Keratinocyte (primary cell): ENCODE measurements at regions not wholly inside any gene's neighbourhood (a gene's known extent, or its start where the extent isn't known, plus 50 kb on each side); places are given as distances from the start of the nearest gene placed in this dataset.

Experiments used
- DNase-seq: peaks from one replicate; pipeline ENCODE4 v3.0.0-alpha.2; 2011; ENCODE audit warnings: low read depth, missing footprints, low spot score
- FAIRE-seq: peaks from 2 replicates; lab custom pipeline; 2011; peaks lifted over from hg19 to GRCh38; lab: Jason Lieb, UNC
- H2AFZ ChIP-seq: 2 replicates; pipeline ENCODE4 v1.6.0; 2012; ENCODE audit warnings: low read length, control low read depth, inconsistent platforms; ENCODE audit not compliant: control insufficient read depth
- H3K27ac ChIP-seq: 2 replicates; pipeline ENCODE4 v1.5.1; 2011; ENCODE audit warnings: low read length; ENCODE audit not compliant: control insufficient read depth, insufficient read depth
- H3K27me3 ChIP-seq: 3 replicates; pipeline ENCODE4 v1.6.0; 2011; ENCODE audit warnings: low read length; ENCODE audit not compliant: control insufficient read depth, insufficient read depth; ENCODE audit errors: extremely low read depth
- H3K36me3 ChIP-seq, 2 experiments: 2 replicates in 1 of 2; 3 replicates in 1 of 2; pipeline ENCODE4 v1.5.1; 2011; ENCODE audit warnings: low read length in 2 of 2, mild to moderate bottlenecking in 1 of 2; ENCODE audit not compliant: control insufficient read depth in 2 of 2, insufficient read depth in 2 of 2; ENCODE audit errors: extremely low read depth in 1 of 2
- H3K4me1 ChIP-seq: 3 replicates; pipeline ENCODE4 v1.5.1; 2011; ENCODE audit warnings: low read length; ENCODE audit not compliant: control insufficient read depth, insufficient read depth; ENCODE audit errors: extremely low read depth
- H3K4me2 ChIP-seq: 3 replicates; pipeline ENCODE4 v1.6.0; 2011; ENCODE audit warnings: low read depth, low read length; ENCODE audit not compliant: control insufficient read depth, insufficient read depth; ENCODE audit errors: extremely low read depth
- H3K4me3 ChIP-seq, 3 experiments: fragments of 200-600 bp in 1 of 3; sonication (generic) in 1 of 3; 2 replicates in 2 of 3; 3 replicates in 1 of 3; pipeline ENCODE4 v1.5.1; 2011 to 2016; ENCODE audit warnings: low read length in 3 of 3, mild to moderate bottlenecking in 3 of 3, control low read depth in 2 of 3, inconsistent platforms in 1 of 3, low read depth in 1 of 3, mixed read lengths in 1 of 3, mixed run types in 1 of 3, moderate library complexity in 1 of 3; ENCODE audit not compliant: control insufficient read depth in 2 of 3, insufficient read depth in 2 of 3; ENCODE audit errors: extremely low read depth in 1 of 3
- H3K79me2 ChIP-seq: 2 replicates; pipeline ENCODE4 v1.6.0; 2012; ENCODE audit warnings: low read length; ENCODE audit not compliant: control insufficient read depth, insufficient read depth
- H3K9ac ChIP-seq: 3 replicates; pipeline ENCODE4 v1.6.0; 2011; ENCODE audit warnings: low read length; ENCODE audit not compliant: control insufficient read depth, insufficient read depth; ENCODE audit errors: extremely low read depth
- H3K9me1 ChIP-seq: 3 replicates; pipeline ENCODE4 v1.6.0; 2011; ENCODE audit warnings: low read length; ENCODE audit not compliant: control insufficient read depth, insufficient read depth; ENCODE audit errors: extremely low read depth
- H3K9me3 ChIP-seq: 2 replicates; pipeline ENCODE4 v1.5.1; 2012; ENCODE audit warnings: low read depth, low read length; ENCODE audit not compliant: control insufficient read depth
- H4K20me1 ChIP-seq: 3 replicates; pipeline ENCODE4 v1.6.0; 2011; ENCODE audit warnings: low read length; ENCODE audit not compliant: control insufficient read depth, insufficient read depth; ENCODE audit errors: extremely low read depth
- EZH2 ChIP-seq: IDR thresholded peaks from one replicate; pipeline ENCODE4 v1.6.1; 2012; ENCODE audit warnings: inconsistent platforms, mild to moderate bottlenecking, low read length, moderate library complexity
- dilution Hi-C: fragments of 300-500 bp; cut with MboI; formaldehyde crosslinking; loops from one replicate; pipeline ENCODE4 v1.7.0; 2020; ENCODE audit warnings: low sequenced_read_pairs; ENCODE audit not compliant: extremely low pct_ligation_motif_present
- TF ChIP-seq, protein P1 (sequence below), 3 experiments: IDR thresholded peaks in 1 of 3; conservative IDR thresholded peaks in 1 of 3; optimal IDR thresholded peaks in 1 of 3; 2 replicates in 2 of 3; 3 replicates in 1 of 3; pipeline versions ENCODE3 to v1.5.1; 2011; ENCODE audit warnings: low read length in 3 of 3, mild to moderate bottlenecking in 3 of 3, moderate library complexity in 2 of 3, control low read depth in 1 of 3, inconsistent platforms in 1 of 3; ENCODE audit not compliant: insufficient read depth in 2 of 3; ENCODE audit errors: extremely low read depth in 1 of 3

DNA sequence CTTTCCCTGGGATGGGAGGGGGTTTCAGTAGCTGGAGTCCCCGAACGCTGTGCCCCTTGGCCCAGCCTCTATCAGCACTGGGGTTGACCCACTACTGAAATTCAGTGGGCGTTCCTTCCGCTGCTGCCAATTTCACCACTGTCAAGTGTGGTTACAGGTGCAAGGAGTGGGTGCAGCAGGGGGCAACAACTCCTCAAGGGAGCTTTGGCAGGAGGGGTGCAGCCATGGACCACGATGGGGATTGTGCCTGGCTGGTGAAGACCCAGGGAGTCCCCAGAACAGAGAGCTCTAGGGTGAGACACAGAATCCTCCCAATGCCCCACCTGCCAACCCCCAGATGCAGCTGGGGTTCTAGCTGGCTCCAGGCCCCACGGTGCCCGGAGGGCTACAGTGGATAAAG is 123.5 kb upstream of the SDK2 start:
- DNase-seq (no peak), FAIRE-seq (no peak)
- TF ChIP-seq, protein P1, sequence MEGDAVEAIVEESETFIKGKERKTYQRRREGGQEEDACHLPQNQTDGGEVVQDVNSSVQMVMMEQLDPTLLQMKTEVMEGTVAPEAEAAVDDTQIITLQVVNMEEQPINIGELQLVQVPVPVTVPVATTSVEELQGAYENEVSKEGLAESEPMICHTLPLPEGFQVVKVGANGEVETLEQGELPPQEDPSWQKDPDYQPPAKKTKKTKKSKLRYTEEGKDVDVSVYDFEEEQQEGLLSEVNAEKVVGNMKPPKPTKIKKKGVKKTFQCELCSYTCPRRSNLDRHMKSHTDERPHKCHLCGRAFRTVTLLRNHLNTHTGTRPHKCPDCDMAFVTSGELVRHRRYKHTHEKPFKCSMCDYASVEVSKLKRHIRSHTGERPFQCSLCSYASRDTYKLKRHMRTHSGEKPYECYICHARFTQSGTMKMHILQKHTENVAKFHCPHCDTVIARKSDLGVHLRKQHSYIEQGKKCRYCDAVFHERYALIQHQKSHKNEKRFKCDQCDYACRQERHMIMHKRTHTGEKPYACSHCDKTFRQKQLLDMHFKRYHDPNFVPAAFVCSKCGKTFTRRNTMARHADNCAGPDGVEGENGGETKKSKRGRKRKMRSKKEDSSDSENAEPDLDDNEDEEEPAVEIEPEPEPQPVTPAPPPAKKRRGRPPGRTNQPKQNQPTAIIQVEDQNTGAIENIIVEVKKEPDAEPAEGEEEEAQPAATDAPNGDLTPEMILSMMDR (optimal IDR thresholded peaks at IDR 0.05 in 1 of 3, IDR thresholded peaks at IDR 0.05 in 1 of 3, conservative IDR thresholded peaks at IDR 0.05 in 1 of 3; ENCODE audit: extremely low read depth in 1 of 3, insufficient read depth in 2 of 3, low read length in 3 of 3): no peak
- no peak for TF ChIP-seq EZH2
- H3K9ac ChIP-seq: no peak overlapping the region
- no peaks in the 10 kb centered on the region for H3K36me3 ChIP-seq
- dilution Hi-C loops: no loop called here
- no peak overlapping the region for H2AFZ ChIP-seq
- H3K9me1 ChIP-seq: no peaks in the 10 kb centered on the region
- H3K4me3 ChIP-seq: no peak overlapping the region
- no peak overlapping the region for H3K27ac ChIP-seq
- no peak overlapping the region for H3K4me2 ChIP-seq
- H3K4me1 ChIP-seq: peaks cover 6% of the 10 kb centered on the region
- no peaks in the 10 kb centered on the region for H3K79me2 ChIP-seq
- peaks cover 2% of the 10 kb centered on the region for H4K20me1 ChIP-seq
- no peaks in the 10 kb centered on the region for H3K9me3 ChIP-seq
- H3K27me3 ChIP-seq: peaks cover 34% of the 10 kb centered on the region

DNA sequence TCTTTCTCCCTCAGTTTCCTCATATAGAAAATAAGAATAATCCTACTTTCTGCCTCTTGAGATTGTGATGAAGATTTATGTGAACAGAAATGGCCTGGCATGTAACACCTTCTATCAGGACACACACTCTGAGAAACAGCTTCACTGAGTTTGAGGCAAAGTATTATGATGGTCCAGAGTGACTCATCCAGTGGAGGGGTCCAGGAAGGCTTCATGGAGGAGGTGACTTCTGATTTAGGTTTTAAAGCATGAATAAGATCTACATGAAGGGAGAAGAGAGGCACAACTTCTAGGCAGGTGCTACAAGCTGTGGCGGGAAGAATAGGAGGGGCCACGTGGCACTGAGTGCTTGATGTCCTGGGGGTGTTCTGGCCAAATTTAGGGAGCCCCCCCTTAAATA is 124.4 kb upstream of the SDK2 start:
- Histone ChIP-seq H3K36me3 (no peaks in the 10 kb centered on the region), H3K4me3 (no peak overlapping the region), H3K4me2 (no peak overlapping the region), H2AFZ (no peak overlapping the region), H3K27ac (no peak overlapping the region), H3K4me1 (peaks cover 6% of the 10 kb centered on the region), H3K27me3 (peaks cover 34% of the 10 kb centered on the region), H3K9ac (no peak overlapping the region), H3K79me2 (no peaks in the 10 kb centered on the region), H3K9me3 (no peaks in the 10 kb centered on the region), H4K20me1 (peaks cover 2% of the 10 kb centered on the region), H3K9me1 (no peaks in the 10 kb centered on the region)
- TF ChIP-seq EZH2: no peak
- TF ChIP-seq, protein P1 (optimal IDR thresholded peaks at IDR 0.05 in 1 of 3, IDR thresholded peaks at IDR 0.05 in 1 of 3, conservative IDR thresholded peaks at IDR 0.05 in 1 of 3; ENCODE audit: extremely low read depth in 1 of 3, insufficient read depth in 2 of 3, low read length in 3 of 3): no peak
- dilution Hi-C loops: no loop called here
- FAIRE-seq (no peak), DNase-seq (no peak)
